ENCODE measurements at regions not wholly inside any gene's neighbourhood (a gene's known extent, or its start where the extent isn't known, plus 50 kb on each side); places are given as distances from the start of the nearest gene placed in this dataset.

GRCh38 chr14:76272349-76272748, 103.6 kb upstream of the ESRRB start:
- intact Hi-C loops (cut with DNase I): no loop called here
- no peak for DNase-seq
- Histone ChIP-seq H3K4me3 (no peak overlapping the region), H3K36me3 (no peaks in the 10 kb centered on the region), H3K9me3 (no peaks in the 10 kb centered on the region), H3K27ac (no peak overlapping the region), H3K27me3 (ENCODE audit: low read depth) (peaks cover 5% of the 10 kb centered on the region), H3K4me1 (no peaks in the 10 kb centered on the region)
- no peak for ATAC-seq
- no peak for TF ChIP-seq CTCF (IDR thresholded peaks at IDR 0.05)

GRCh38 chr14:76272774-76273173, 103.2 kb upstream of the ESRRB start:
- ATAC-seq (no peak), DNase-seq (no peak)
- Histone ChIP-seq H3K4me3 (no peak overlapping the region), H3K27me3 (ENCODE audit: low read depth) (peaks cover 5% of the 10 kb centered on the region), H3K27ac (no peak overlapping the region), H3K9me3 (no peaks in the 10 kb centered on the region), H3K4me1 (no peaks in the 10 kb centered on the region), H3K36me3 (no peaks in the 10 kb centered on the region)
- no peak for TF ChIP-seq CTCF (IDR thresholded peaks at IDR 0.05)
- intact Hi-C loops (cut with DNase I): no loop called here

GRCh38 chr14:76273346-76273745, 102.6 kb upstream of the ESRRB start:
- ATAC-seq: no peak
- no peaks in the 10 kb centered on the region for H3K9me3 ChIP-seq
- H3K36me3 ChIP-seq: no peaks in the 10 kb centered on the region
- DNase-seq: no peak
- H3K27me3 ChIP-seq (ENCODE audit: low read depth): peaks cover 5% of the 10 kb centered on the region
- intact Hi-C loops (cut with DNase I): no loop called here
- no peak overlapping the region for H3K4me3 ChIP-seq
- TF ChIP-seq CTCF (IDR thresholded peaks at IDR 0.05): no peak
- no peak overlapping the region for H3K27ac ChIP-seq
- no peaks in the 10 kb centered on the region for H3K4me1 ChIP-seq

DNA sequence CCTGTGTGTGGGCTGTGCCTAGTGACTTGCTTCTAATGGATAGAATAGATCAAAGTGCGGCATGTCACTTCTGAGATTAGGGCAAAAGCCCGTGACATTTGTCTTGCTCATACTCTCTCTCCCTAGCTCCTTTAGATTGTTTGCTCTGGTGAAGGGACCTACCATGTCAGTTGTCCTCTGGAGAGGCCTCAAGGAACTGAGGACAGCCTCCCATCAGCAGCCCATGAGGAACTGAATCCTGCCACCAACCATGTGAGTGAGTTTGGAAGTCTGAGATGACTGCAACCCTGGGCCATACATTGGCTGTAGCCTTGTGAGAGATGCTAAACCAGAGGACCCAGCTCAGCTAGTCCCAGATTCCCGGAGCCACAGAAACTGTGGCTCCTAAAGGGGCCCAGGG, 101.6 kb upstream of the ESRRB start:
- H3K4me1 ChIP-seq: no peaks in the 10 kb centered on the region
- H3K4me3 ChIP-seq: no peak overlapping the region
- no peak overlapping the region for H3K27ac ChIP-seq
- peaks cover 5% of the 10 kb centered on the region for H3K27me3 ChIP-seq (ENCODE audit: low read depth)
- H3K36me3 ChIP-seq: no peaks in the 10 kb centered on the region
- no peak for TF ChIP-seq CTCF (IDR thresholded peaks at IDR 0.05)
- DNase-seq (no peak), ATAC-seq (no peak)
- no peaks in the 10 kb centered on the region for H3K9me3 ChIP-seq
- intact Hi-C loops (cut with DNase I): no loop called here

DNA sequence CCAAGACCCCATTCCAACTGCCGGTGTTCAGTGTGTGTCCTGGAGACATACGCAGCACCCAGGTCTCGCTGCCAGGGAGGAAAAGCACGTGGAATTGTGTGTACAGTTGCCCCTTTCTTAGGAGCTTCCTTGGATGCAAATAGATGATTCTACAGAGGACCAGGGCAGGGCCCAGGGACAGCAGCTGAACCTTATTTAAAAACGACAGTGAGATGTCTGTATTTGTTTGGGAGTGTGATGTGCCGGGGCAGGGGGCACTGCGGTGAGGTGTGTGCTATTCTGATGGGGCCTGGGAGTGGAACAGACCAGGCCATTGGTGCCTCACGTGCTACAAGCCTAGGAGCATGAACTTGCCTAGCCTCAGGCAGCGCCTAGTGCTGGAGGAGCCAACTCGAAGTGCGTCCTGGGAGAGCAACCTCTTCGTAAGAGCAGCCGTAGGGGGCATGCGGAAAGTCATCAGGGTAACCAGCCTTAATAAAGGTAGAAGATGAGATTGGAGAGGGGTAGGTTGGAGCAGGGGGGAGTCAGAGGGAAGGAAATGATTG, 98.3 kb upstream of the ESRRB start:
- H3K36me3 ChIP-seq: no peaks in the 10 kb centered on the region
- DNase-seq: no peak
- no peaks in the 10 kb centered on the region for H3K9me3 ChIP-seq
- H3K4me1 ChIP-seq: no peaks in the 10 kb centered on the region
- no peak overlapping the region for H3K4me3 ChIP-seq
- no peak for TF ChIP-seq CTCF (IDR thresholded peaks at IDR 0.05)
- H3K27me3 ChIP-seq (ENCODE audit: low read depth): no peaks in the 10 kb centered on the region
- no peak overlapping the region for H3K27ac ChIP-seq
- ATAC-seq: no peak
- intact Hi-C loops (cut with DNase I): no loop called here

DNA sequence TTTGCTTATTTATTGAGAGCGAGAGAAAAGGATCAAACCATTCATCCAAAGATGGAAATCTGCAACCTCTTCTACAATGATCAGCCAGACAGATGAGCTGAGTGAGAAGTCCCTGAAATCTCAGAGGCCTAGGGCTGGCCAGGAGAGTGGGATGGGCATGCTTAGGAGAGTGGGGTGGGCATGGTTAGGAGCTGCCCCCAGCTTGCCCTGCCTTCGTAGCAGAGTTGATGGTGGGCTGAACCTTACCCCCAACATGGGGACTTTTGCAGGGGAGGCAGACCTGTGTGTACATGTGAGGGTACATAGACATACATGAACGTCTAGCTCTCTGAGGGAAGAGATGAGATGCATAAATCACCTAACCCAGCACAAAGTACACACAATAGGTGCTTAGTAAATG, 95.7 kb upstream of the ESRRB start:
- Histone ChIP-seq H3K36me3 (no peaks in the 10 kb centered on the region), H3K27ac (no peak overlapping the region), H3K4me1 (no peaks in the 10 kb centered on the region), H3K27me3 (ENCODE audit: low read depth) (no peaks in the 10 kb centered on the region), H3K4me3 (no peak overlapping the region), H3K9me3 (no peaks in the 10 kb centered on the region)
- ATAC-seq (no peak), DNase-seq (no peak)
- intact Hi-C loops (cut with DNase I): no loop called here
- no peak for TF ChIP-seq CTCF (IDR thresholded peaks at IDR 0.05)

All from lower lobe of right lung (tissue), 2 donors.